H1 (cell line): ENCODE measurements at regions not wholly inside any gene's neighbourhood (a gene's known extent, or its start where the extent isn't known, plus 50 kb on each side); places are given as distances from the start of the nearest gene placed in this dataset.

ENCODE experiments used
- CTCF ChIA-PET: fragments of 300-600 bp; sonication (Branson Sonifier 250); formaldehyde crosslinking; loops from one replicate; lab custom pipeline; 2021; ENCODE audit not compliant: partially characterized antibody; lab: Charles Lee
- POLR2A ChIA-PET: fragments of 300-600 bp; sonication (Branson Sonifier 250); formaldehyde crosslinking; loops from one replicate; lab custom pipeline; 2021; ENCODE audit warnings: inconsistent platforms; ENCODE audit not compliant: partially characterized antibody; lab: Charles Lee
- DNase-seq, 2 experiments: peaks; one replicate each; pipeline versions ENCODE4 v3.0.0 to v3.0.0-alpha.2; 2010 to 2022; ENCODE audit warnings: low spot score in 2 of 2, low read depth in 1 of 2, mixed read lengths in 1 of 2
- FAIRE-seq: peaks from 2 replicates; lab custom pipeline; 2011; peaks lifted over from hg19 to GRCh38; lab: Jason Lieb, UNC
- H2AFZ ChIP-seq: 2 replicates; pipeline ENCODE4 v1.8.1; 2012; ENCODE audit warnings: low read length, inconsistent platforms
- H2AK5ac ChIP-seq: 2 replicates; pipeline ENCODE4 v1.6.1; 2013; ENCODE audit warnings: low read depth, low read length
- H2BK120ac ChIP-seq: replicated peaks from 2 replicates; pipeline ENCODE3; 2013; ENCODE audit warnings: low read depth, low read length, inconsistent platforms
- H2BK12ac ChIP-seq: 2 replicates; pipeline ENCODE4 v1.6.1; 2013; ENCODE audit warnings: low read depth, low read length
- H2BK15ac ChIP-seq: 2 replicates; pipeline ENCODE4 v1.6.1; 2013; ENCODE audit warnings: low read length
- H2BK20ac ChIP-seq: 2 replicates; pipeline ENCODE4 v1.6.1; 2013; ENCODE audit warnings: low read length
- H2BK5ac ChIP-seq: 2 replicates; pipeline ENCODE4 v1.6.1; 2013; ENCODE audit warnings: low read depth, low read length
- H3K14ac ChIP-seq: 2 replicates; pipeline ENCODE4 v1.6.1; 2013; ENCODE audit warnings: inconsistent platforms; ENCODE audit not compliant: insufficient read length
- H3K18ac ChIP-seq: 2 replicates; pipeline ENCODE4 v1.6.1; 2013; ENCODE audit warnings: low read length; ENCODE audit errors: extremely low read depth
- H3K23ac ChIP-seq: 2 replicates; pipeline ENCODE4 v1.6.1; 2013; ENCODE audit warnings: inconsistent platforms; ENCODE audit not compliant: insufficient read length
- H3K23me2 ChIP-seq: 2 replicates; pipeline ENCODE4 v1.6.1; 2013; ENCODE audit warnings: low read depth, low read length
- H3K27ac ChIP-seq: 2 replicates; pipeline ENCODE4 v1.6.1; 2011; ENCODE audit warnings: low read depth, low read length, inconsistent platforms
- H3K27me3 ChIP-seq, 4 experiments: replicated peaks in 1 of 4; 1 replicate in 1 of 4; 2 replicates in 3 of 4; pipeline versions ENCODE4 v1.6.1 to v1.8.1; 2011 to 2013; ENCODE audit warnings: low read length in 3 of 4, mild to moderate bottlenecking in 3 of 4, inconsistent platforms in 2 of 4, mixed read lengths in 2 of 4, moderate library complexity in 1 of 4; ENCODE audit not compliant: control insufficient read depth in 3 of 4, insufficient read depth in 3 of 4; ENCODE audit errors: extremely low read depth in 1 of 4
- H3K36me3 ChIP-seq, 4 experiments: 2 replicates each; pipeline versions ENCODE4 v1.6.1 to v1.8.1; 2011 to 2013; ENCODE audit warnings: mild to moderate bottlenecking in 4 of 4, low read length in 3 of 4, moderate library complexity in 2 of 4, control low read depth in 1 of 4, inconsistent platforms in 1 of 4; ENCODE audit not compliant: insufficient read depth in 4 of 4, control insufficient read depth in 2 of 4
- H3K4ac ChIP-seq: replicated peaks from 2 replicates; pipeline ENCODE3; 2013; ENCODE audit warnings: low read length, low read depth, mixed read lengths, inconsistent platforms; ENCODE audit not compliant: insufficient read length
- H3K4me1 ChIP-seq, 4 experiments: replicated peaks in 1 of 4; 1 replicate in 1 of 4; 2 replicates in 3 of 4; pipeline versions ENCODE4 v1.6.1 to v1.8.1; 2011 to 2013; ENCODE audit warnings: low read length in 3 of 4, inconsistent platforms in 2 of 4, mixed read lengths in 1 of 4; ENCODE audit not compliant: insufficient read depth in 4 of 4, control insufficient read depth in 3 of 4
- H3K4me2 ChIP-seq, 2 experiments: 2 replicates each; pipeline versions ENCODE4 v1.6.1 to v1.8.1; 2011 to 2013; ENCODE audit warnings: low read depth in 2 of 2, low read length in 2 of 2, control low read depth in 1 of 2, inconsistent platforms in 1 of 2, mild to moderate bottlenecking in 1 of 2; ENCODE audit not compliant: insufficient read depth in 1 of 2
- H3K4me3 ChIP-seq, 4 experiments: fragments of 200-600, 300-600 bp in 1 of 4; sonication (generic), shearing (Covaris generic), sonication (Bioruptor Twin) in 1 of 4; 2 replicates each; pipeline versions ENCODE4 v1.5.1 to v1.8.1; 2011 to 2016; ENCODE audit warnings: low read length in 4 of 4, low read depth in 3 of 4, control low read depth in 2 of 4, inconsistent platforms in 2 of 4, mild to moderate bottlenecking in 2 of 4, mixed read lengths in 1 of 4, moderate library complexity in 1 of 4; ENCODE audit not compliant: insufficient read depth in 2 of 4; ENCODE audit errors: extremely low read depth in 1 of 4
- H3K56ac ChIP-seq: replicated peaks from 2 replicates; pipeline ENCODE3; 2013; ENCODE audit warnings: low read depth, mild to moderate bottlenecking, mixed read lengths, low read length, inconsistent platforms; ENCODE audit not compliant: insufficient read length
- H3K79me1 ChIP-seq: 2 replicates; pipeline ENCODE4 v1.6.1; 2013; ENCODE audit warnings: low read depth, low read length, control low read depth
- H3K79me2 ChIP-seq, 2 experiments: 2 replicates each; pipeline versions ENCODE4 v1.6.1 to v1.8.1; 2012 to 2013; ENCODE audit warnings: low read length in 2 of 2, mild to moderate bottlenecking in 2 of 2, inconsistent platforms in 1 of 2; ENCODE audit not compliant: insufficient read depth in 2 of 2, control insufficient read depth in 1 of 2
- H3K9ac ChIP-seq, 4 experiments: replicated peaks in 1 of 4; 1 replicate in 1 of 4; 2 replicates in 3 of 4; pipeline versions ENCODE4 v1.6.1 to v1.8.1; 2011 to 2013; ENCODE audit warnings: low read depth in 3 of 4, low read length in 3 of 4, control low read depth in 2 of 4, mild to moderate bottlenecking in 2 of 4, moderate library complexity in 2 of 4, inconsistent platforms in 1 of 4; ENCODE audit errors: extremely low read depth in 1 of 4
- H3K9me3 ChIP-seq, 2 experiments: 2 replicates each; pipeline versions ENCODE4 v1.6.1 to v1.8.1; 2012 to 2013; ENCODE audit warnings: mild to moderate bottlenecking in 2 of 2, moderate library complexity in 2 of 2, control low read depth in 1 of 2, inconsistent platforms in 1 of 2, low read depth in 1 of 2, low read length in 1 of 2, mixed read lengths in 1 of 2; ENCODE audit not compliant: insufficient read depth in 2 of 2
- H4K20me1 ChIP-seq, 2 experiments: replicated peaks in 1 of 2; 2 replicates each; pipeline versions ENCODE3 to v1.8.1; 2011 to 2013; ENCODE audit warnings: inconsistent platforms in 2 of 2, low read length in 2 of 2, mild to moderate bottlenecking in 1 of 2; ENCODE audit not compliant: insufficient read depth in 2 of 2, control insufficient read depth in 1 of 2
- H4K5ac ChIP-seq: 2 replicates; pipeline ENCODE4 v1.6.1; 2013; ENCODE audit warnings: low read length, low read depth, mixed read lengths, inconsistent platforms; ENCODE audit not compliant: insufficient read length
- H4K8ac ChIP-seq: 2 replicates; pipeline ENCODE4 v1.8.0; 2013; ENCODE audit warnings: mild to moderate bottlenecking, moderate library complexity, low read length, inconsistent platforms; ENCODE audit not compliant: insufficient read depth; ENCODE audit errors: extremely low read depth
- H4K91ac ChIP-seq: replicated peaks from 2 replicates; pipeline ENCODE3; 2013; ENCODE audit warnings: low read length, mixed read lengths, inconsistent platforms; ENCODE audit not compliant: insufficient read length
- BACH1 ChIP-seq: IDR thresholded peaks from 2 replicates; pipeline ENCODE4 v1.6.1; 2012; ENCODE audit warnings: low read length, improper control_type of control experiment
- BCL11A ChIP-seq, 2 experiments: IDR thresholded peaks; one replicate each; pipeline ENCODE4 v1.6.1; 2011; ENCODE audit warnings: low read depth in 2 of 2, low read length in 2 of 2, mild to moderate bottlenecking in 2 of 2
- CBX5 ChIP-seq: fragments of 300-800, 300-1000 bp; sonication (generic); IDR thresholded peaks from 2 replicates; pipeline ENCODE4 v1.7.1; 2016; ENCODE audit warnings: antibody characterized with exemption, low read length, low read depth
- CHD2 ChIP-seq: IDR thresholded peaks from 2 replicates; pipeline ENCODE4 v1.6.1; 2012; ENCODE audit warnings: low read length, improper control_type of control experiment
- NRF1 ChIP-seq: IDR thresholded peaks from 2 replicates; pipeline ENCODE4 v1.6.1; 2011; ENCODE audit warnings: mild to moderate bottlenecking, low read depth, low read length, improper control_type of control experiment
- POLR2AphosphoS5 ChIP-seq: IDR thresholded peaks from 2 replicates; pipeline ENCODE4 v1.6.1; 2011; ENCODE audit warnings: low read depth, low read length
- POU5F1 ChIP-seq: IDR thresholded peaks from 2 replicates; pipeline ENCODE4 v1.6.1; 2011; ENCODE audit warnings: low read depth, mild to moderate bottlenecking, low read length, moderate library complexity
- SP1 ChIP-seq: IDR thresholded peaks from 2 replicates; pipeline ENCODE4 v1.6.1; 2011; ENCODE audit warnings: low read depth, low read length
- TCF12 ChIP-seq: IDR thresholded peaks from 2 replicates; pipeline ENCODE4 v1.6.1; 2011; ENCODE audit warnings: low read depth, mild to moderate bottlenecking, low read length
- TEAD4 ChIP-seq: IDR thresholded peaks from 2 replicates; pipeline ENCODE4 v1.6.1; 2012; ENCODE audit warnings: low read depth, low read length, inconsistent platforms, mixed read lengths
- YY1 ChIP-seq: IDR thresholded peaks from 2 replicates; pipeline ENCODE4 v1.6.1; 2011; ENCODE audit warnings: low read depth, mild to moderate bottlenecking, low read length
- ZNF274 ChIP-seq: IDR thresholded peaks from 2 replicates; pipeline ENCODE4 v1.7.0; 2012; ENCODE audit warnings: low read length, borderline replicate concordance; ENCODE audit errors: extremely low read depth
- WGBS, 2 experiments: shearing (Covaris generic) in 1 of 2; methylation state at CpG; one replicate each; pipeline versions ENCODE4 v1.1.6 to v1.1.7; 2013 to 2015; ENCODE audit warnings: low lambda C conversion rate in 2 of 2, mixed read lengths in 2 of 2, inconsistent platforms in 1 of 2, low coverage in 1 of 2, missing lambda C conversion rate in 1 of 2; ENCODE audit not compliant: insufficient replicate concordance in 2 of 2, insufficient coverage in 1 of 2, insufficient read length in 1 of 2; ENCODE audit errors: extremely low coverage in 1 of 2, missing lambda C conversion rate in 1 of 2; 5-methylcytosine and 5-hydroxymethylcytosine counted together
- TF ChIP-seq, protein P1 (sequence below): IDR thresholded peaks from 2 replicates; pipeline ENCODE4 v1.6.1; 2012; ENCODE audit warnings: inconsistent platforms

DNA sequence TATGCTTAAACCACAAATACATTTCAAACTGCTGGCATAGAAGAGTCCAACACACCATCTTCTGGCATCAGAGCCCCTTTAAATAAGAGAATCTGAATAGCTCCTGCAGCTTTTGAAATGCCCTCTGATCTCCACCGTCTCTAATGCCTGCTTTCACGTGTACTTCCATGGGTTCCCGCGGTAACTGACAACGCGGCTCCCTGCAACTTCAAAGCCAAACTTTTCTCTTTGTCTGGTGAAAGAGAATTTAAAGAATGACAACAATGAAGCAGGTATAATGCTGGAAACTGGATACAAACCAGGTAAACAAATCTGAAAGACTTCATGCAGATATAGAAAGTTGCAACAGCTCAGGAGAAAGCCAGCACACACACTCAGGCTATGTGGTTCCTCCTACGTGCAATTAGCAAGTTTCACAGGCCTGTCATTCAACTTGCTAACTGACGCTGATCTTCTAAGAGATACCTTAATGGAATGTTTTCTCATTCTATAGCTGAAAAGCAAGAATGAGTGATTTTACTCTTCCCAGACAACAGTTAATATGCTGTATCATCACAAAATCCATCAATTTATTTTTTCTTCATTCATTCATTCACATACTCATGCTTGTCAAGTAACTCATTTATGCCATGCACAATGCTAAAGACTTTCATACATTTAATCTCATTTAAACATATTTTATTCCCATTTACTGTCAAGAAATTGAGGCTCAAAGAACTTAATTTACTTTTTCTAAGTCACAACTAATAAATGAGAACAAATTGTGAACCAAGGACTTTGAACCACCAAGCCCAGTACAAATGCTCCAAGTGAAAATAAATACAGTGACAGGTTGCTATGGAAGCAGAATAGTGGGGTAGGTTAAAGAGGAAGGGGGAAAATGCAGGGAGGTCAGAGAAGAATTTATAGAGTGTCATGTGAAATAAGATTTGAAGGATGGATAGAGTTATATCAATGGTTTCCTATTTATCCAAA, 202.7 kb upstream of the SNX7 start:
- Histone ChIP-seq H3K18ac (no peak overlapping the region), H3K4ac (no peak overlapping the region), H3K27ac (no peak overlapping the region), H3K27me3 (no peaks in the 10 kb centered on the region), H2AFZ (0 out of 2 replicates have a peak overlapping the region, but pooled peaks have one; percentile 13), H3K4me1 (peaks cover 0 to 5% (median 0%) of the 10 kb centered on the region in 4 experiments; a peak in 2 of 7 replicates), H2BK5ac (no peak overlapping the region), H3K4me3 (no peak overlapping the region), H3K56ac (no peak overlapping the region), H2AK5ac (no peak overlapping the region), H3K79me2 (no peaks in the 10 kb centered on the region), H2BK15ac (no peak overlapping the region), H4K91ac (no peak overlapping the region), H3K36me3 (no peaks in the 10 kb centered on the region), H3K79me1 (no peaks in the 10 kb centered on the region), H3K9ac (no peak overlapping the region), H3K9me3 (no peaks in the 10 kb centered on the region), H3K23ac (no peak overlapping the region), H2BK12ac (no peak overlapping the region; the same call in 1 of the 2 replicates), H3K23me2 (no peaks in the 10 kb centered on the region), H4K8ac (no peak overlapping the region), H4K5ac (no peak overlapping the region), H2BK20ac (no peak overlapping the region), H2BK120ac (no peak overlapping the region), H3K14ac (no peak overlapping the region), H4K20me1 (no peaks in the 10 kb centered on the region), H3K4me2 (peak overlapping the region in 1 of 2 experiments; percentile 22; a peak in 2 of 4 replicates)
- 31% methylated on average over 8 of the region's 8 CpGs; no CpG with 5 or more reads in 1 of the 2 experiments for WGBS, 2 experiments
- ChIA-PET POLR2A (no interaction called here), CTCF (interaction anchor here (0.7 to 1.1 kb wide), 3 partner anchors 8 to 302 kb away, joined by 3 to 4 read pairs (median 3); no protein-coding TSS in a partner anchor)
- FAIRE-seq (peak; percentile 50), DNase-seq (peak in 1 of 2 experiments; percentile 19)
- TF ChIP-seq, protein P1, sequence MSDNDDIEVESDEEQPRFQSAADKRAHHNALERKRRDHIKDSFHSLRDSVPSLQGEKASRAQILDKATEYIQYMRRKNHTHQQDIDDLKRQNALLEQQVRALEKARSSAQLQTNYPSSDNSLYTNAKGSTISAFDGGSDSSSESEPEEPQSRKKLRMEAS: peak; percentile 58
- TF ChIP-seq YY1 (no peak), SP1 (no peak), BACH1 (no peak), NRF1 (no peak), POU5F1 (no peak), POLR2AphosphoS5 (no peak), ZNF274 (no peak), TCF12 (no peak), CBX5 (no peak), BCL11A (IDR thresholded peaks at IDR 0.05; ENCODE audit: low read depth in 2 of 2, low read length in 2 of 2) (no peak), TEAD4 (peak; percentile 73), CHD2 (peak; percentile 54; the same call in 1 of the 2 replicates)
